Panc1 (cell line): ENCODE measurements at regions not wholly inside any gene's neighbourhood (a gene's known extent, or its start where the extent isn't known, plus 50 kb on each side); places are given as distances from the start of the nearest gene placed in this dataset.
"Not testable (repeated sequence)": the region's sequence is repeated elsewhere in the genome, so short reads cannot be mapped to it uniquely, and the experiment has no call there.

Experiments
- ATAC-seq: fragments of 200-7000 bp; cut with Tn5 transposase; 2 replicates; pipeline ENCODE4 v1.9.1; 2020; ENCODE audit warnings: mild to moderate bottlenecking, moderate library complexity
- BruUV-seq: library from RNA; stranded (reverse); fragments of 400-500 nt; replicated peaks from 2 replicates; lab custom pipeline; 2021; lab: Mats Ljungman, UMichigan
- CTCF ChIA-PET: fragments of 300-600 bp; sonication (Branson Sonifier 250); formaldehyde crosslinking; loops from one replicate; lab custom pipeline; 2022; ENCODE audit warnings: antibody characterized with exemption; lab: Charles Lee
- POLR2A ChIA-PET: fragments of 300-600 bp; sonication (Branson Sonifier 250); formaldehyde crosslinking; loops from one replicate; lab custom pipeline; 2022; ENCODE audit warnings: antibody characterized with exemption; lab: Charles Lee
- DNase-seq: peaks from one replicate; pipeline ENCODE4 v3.0.0-alpha.2; 2010; ENCODE audit warnings: low read depth, low spot score
- H3K27ac ChIP-seq: 2 replicates; pipeline ENCODE4 v1.5.1; 2011; ENCODE audit warnings: mild to moderate bottlenecking, low read length, inconsistent platforms
- H3K27me3 ChIP-seq: fragments of 200-500 bp; sonication (Bioruptor generic); 2 replicates; pipeline ENCODE4 v1.6.0; 2014; ENCODE audit warnings: low read length, inconsistent platforms; ENCODE audit not compliant: control insufficient read depth, insufficient read depth
- H3K36me3 ChIP-seq: fragments of 200-500 bp; sonication (Bioruptor generic); 2 replicates; pipeline ENCODE4 v1.5.1; 2014; ENCODE audit warnings: inconsistent platforms, mild to moderate bottlenecking, low read length, moderate library complexity; ENCODE audit not compliant: control insufficient read depth, insufficient read depth
- H3K4me1 ChIP-seq: 2 replicates; pipeline ENCODE4 v1.5.1; 2011; ENCODE audit warnings: inconsistent platforms, mild to moderate bottlenecking, low read length, moderate library complexity; ENCODE audit not compliant: control insufficient read depth, insufficient read depth
- H3K4me3 ChIP-seq, 2 experiments: 2 replicates each; pipeline ENCODE4 v1.5.1; 2011 to 2012; ENCODE audit warnings: low read depth in 2 of 2, low read length in 2 of 2, mild to moderate bottlenecking in 2 of 2, inconsistent platforms in 1 of 2, moderate library complexity in 1 of 2
- H3K9me3 ChIP-seq: fragments of 200-500 bp; sonication (Bioruptor generic); 2 replicates; pipeline ENCODE4 v1.5.1; 2014; ENCODE audit warnings: low read depth, mild to moderate bottlenecking, inconsistent platforms, low read length, moderate library complexity; ENCODE audit not compliant: control insufficient read depth, insufficient read depth
- CTCF ChIP-seq: fragments of 450-650 bp; IDR thresholded peaks from 2 replicates; pipeline ENCODE4 v1.5.1; 2017; ENCODE audit warnings: mild to moderate bottlenecking
- POLR2AphosphoS5 ChIP-seq: IDR thresholded peaks from 2 replicates; pipeline ENCODE4 v1.6.1; 2012; ENCODE audit warnings: mild to moderate bottlenecking, low read depth, low read length, moderate library complexity
- REST ChIP-seq, 2 experiments: IDR thresholded peaks; 2 replicates each; pipeline ENCODE4 v1.6.1; 2011 to 2012; ENCODE audit warnings: low read depth in 2 of 2, control low read depth in 1 of 2, low read length in 1 of 2, mild to moderate bottlenecking in 1 of 2, moderate library complexity in 1 of 2; ENCODE audit not compliant: insufficient read depth in 1 of 2
- SIN3A ChIP-seq: IDR thresholded peaks from 2 replicates; pipeline ENCODE4 v1.6.1; 2012; ENCODE audit warnings: low read depth, mild to moderate bottlenecking, low read length, moderate library complexity, borderline replicate concordance; ENCODE audit not compliant: insufficient read depth
- TCF7L2 ChIP-seq: IDR thresholded peaks from 2 replicates; pipeline ENCODE4 v1.6.1; 2011; ENCODE audit warnings: mild to moderate bottlenecking, low read depth, low read length, inconsistent platforms
- in situ Hi-C: cut with HindIII; loops from 2 replicates; pipeline ENCODE4 v1.10.0; 2016; ENCODE audit warnings: low sequenced_read_pairs, low pct_unique_long_range_greater_than_20kb
- intact Hi-C: fragments of 100-400 bp; cut with micrococcal nuclease; formaldehyde crosslinking; loops from one replicate; pipeline ENCODE4 v1.10.0; 2022; ENCODE audit not compliant: unreplicated experiment

GRCh38 chr10:25869067-25869591 is 64.9 kb upstream of the MYO3A start:
- in situ Hi-C loops, result no loop called here
- POLR2A ChIA-PET, result no interaction called here
- BruUV-seq, result no TSS peak

GRCh38 chr10:25869609-25870008 is 64.4 kb upstream of the MYO3A start:
- intact Hi-C loops (loop anchor here (10.0 kb wide), 2 partner anchors 115 to 685 kb away; no protein-coding TSS in a partner anchor), in situ Hi-C loops (no loop called here)
- POLR2A ChIA-PET, result no interaction called here
- H3K27ac ChIP-seq, result no peak overlapping the region
- ATAC-seq (no peak), DNase-seq (no peak)
- no peaks in the 10 kb centered on the region for H3K36me3 ChIP-seq
- BruUV-seq, result no TSS peak
- H3K27me3 ChIP-seq, result no peaks in the 10 kb centered on the region
- no peaks in the 10 kb centered on the region for H3K4me1 ChIP-seq
- CTCF ChIA-PET, result no interaction called here
- no peak for TF ChIP-seq TCF7L2
- no peak for TF ChIP-seq SIN3A
- TF ChIP-seq POLR2AphosphoS5, result no peak
- TF ChIP-seq CTCF, result no peak
- no peak for TF ChIP-seq REST (IDR thresholded peaks at IDR 0.05; ENCODE audit: insufficient read depth in 1 of 2, low read depth in 2 of 2, low read length in 1 of 2)
- H3K9me3 ChIP-seq, result no peaks in the 10 kb centered on the region
- no peak overlapping the region for H3K4me3 ChIP-seq

More at GRCh38 chr10:25869067-25869591, 64.9 kb upstream of the MYO3A start:
- no peaks in the 10 kb centered on the region for H3K36me3 ChIP-seq
- CTCF ChIA-PET, result no interaction called here
- ATAC-seq (no peak), DNase-seq (no peak)
- intact Hi-C loops, result no loop called here
- no peaks in the 10 kb centered on the region for H3K4me1 ChIP-seq
- no peaks in the 10 kb centered on the region for H3K27me3 ChIP-seq
- H3K9me3 ChIP-seq, result no peaks in the 10 kb centered on the region
- no peak overlapping the region for H3K27ac ChIP-seq
- TF ChIP-seq POLR2AphosphoS5, result no peak
- TF ChIP-seq TCF7L2, result no peak
- no peak for TF ChIP-seq CTCF
- no peak for TF ChIP-seq REST (IDR thresholded peaks at IDR 0.05; ENCODE audit: insufficient read depth in 1 of 2, low read depth in 2 of 2, low read length in 1 of 2)
- TF ChIP-seq SIN3A, result no peak
- H3K4me3 ChIP-seq, result no peak overlapping the region

GRCh38 chr10:25874402-25874801 is 59.6 kb upstream of the MYO3A start:
- POLR2A ChIA-PET, BruUV-seq, in situ Hi-C loops, H3K27me3 ChIP-seq, H3K4me3 ChIP-seq, H3K27ac ChIP-seq, CTCF ChIA-PET, H3K9me3 ChIP-seq, H3K4me1 ChIP-seq, H3K36me3 ChIP-seq, ATAC-seq, DNase-seq: not testable (repeated sequence)
- intact Hi-C loops, result loop anchor here (10.0 kb wide), 2 partner anchors 120 to 680 kb away; no protein-coding TSS in a partner anchor
